HG02642 (cell line): ENCODE measurements at regions not wholly inside any gene's neighbourhood (a gene's known extent, or its start where the extent isn't known, plus 50 kb on each side); places are given as distances from the start of the nearest gene placed in this dataset.

ENCODE experiments used
- ATAC-seq: cut with Tn5 transposase; IDR thresholded peaks from one replicate; pipeline ENCODE4 v1.9.1; 2021; ENCODE audit warnings: mild to moderate bottlenecking; ENCODE audit not compliant: unreplicated experiment, poor library complexity

- ATAC-seq = peak; percentile 70
These were observed 190.6 kb upstream of the RBPJ start for GRCh38 chr4:26130173-26130572.

GRCh38 chr4:26130841-26131432 is 189.9 kb upstream of the RBPJ start:
- ATAC-seq = no peak

DNA sequence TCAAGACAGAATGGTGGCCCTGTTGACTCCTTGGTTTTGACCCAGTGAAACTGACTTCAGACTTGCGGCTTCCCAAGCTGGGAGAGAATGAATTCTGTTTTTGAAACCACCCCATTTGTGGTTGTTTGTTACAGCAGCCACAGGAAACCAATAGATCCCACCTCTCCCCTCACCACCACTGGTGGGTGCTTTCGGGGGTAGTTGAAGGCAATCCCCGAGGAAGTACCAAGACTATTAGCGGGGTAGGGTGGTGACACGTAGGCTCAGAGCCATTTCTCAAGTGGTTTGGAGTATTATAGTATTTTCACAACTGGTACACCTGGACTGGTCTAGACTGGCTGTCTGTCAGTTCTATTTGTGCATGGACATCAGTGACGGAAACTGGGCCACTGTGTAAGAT is 189.1 kb upstream of the RBPJ start:
- ATAC-seq = peak; percentile 50

DNA sequence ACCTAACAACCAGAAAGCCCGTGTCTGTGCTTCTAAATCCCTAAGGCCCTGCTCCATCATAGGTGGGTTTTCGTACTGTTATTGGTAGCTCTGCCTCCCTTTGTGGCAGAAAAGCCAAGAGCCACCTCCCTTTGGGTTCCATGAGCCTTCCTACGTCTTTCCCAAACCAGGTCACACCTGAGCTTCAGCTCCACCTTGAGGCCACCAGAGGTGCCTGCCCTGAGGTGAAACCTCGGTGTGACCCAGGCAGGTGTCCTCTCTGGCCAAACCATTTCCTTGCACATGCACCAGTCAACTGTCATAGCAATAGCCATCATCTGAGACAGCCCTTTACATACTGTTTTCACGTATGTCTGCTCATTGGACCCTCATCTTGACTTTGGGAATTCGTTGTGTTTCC is 188.0 kb upstream of the RBPJ start:
- ATAC-seq = no peak

DNA sequence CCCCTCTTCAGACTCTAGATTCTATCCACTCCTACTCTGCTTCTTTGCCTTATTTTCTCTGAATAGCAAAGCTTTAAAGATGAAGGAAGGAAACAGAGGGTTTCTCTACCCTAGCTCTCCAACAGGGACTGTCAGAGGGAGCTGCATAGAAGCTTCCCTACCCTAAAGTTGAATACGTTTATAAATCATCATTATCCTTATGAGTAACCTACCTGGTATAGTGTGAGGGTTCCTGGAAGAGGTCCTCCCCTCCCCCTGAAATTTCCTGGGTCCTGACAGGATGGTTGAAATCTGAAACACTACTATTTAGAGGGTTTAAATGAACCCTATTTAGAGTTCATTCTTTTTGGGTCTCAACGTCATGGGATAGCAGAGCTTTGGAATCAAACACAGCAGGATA is 187.0 kb upstream of the RBPJ start:
- ATAC-seq = no peak

DNA sequence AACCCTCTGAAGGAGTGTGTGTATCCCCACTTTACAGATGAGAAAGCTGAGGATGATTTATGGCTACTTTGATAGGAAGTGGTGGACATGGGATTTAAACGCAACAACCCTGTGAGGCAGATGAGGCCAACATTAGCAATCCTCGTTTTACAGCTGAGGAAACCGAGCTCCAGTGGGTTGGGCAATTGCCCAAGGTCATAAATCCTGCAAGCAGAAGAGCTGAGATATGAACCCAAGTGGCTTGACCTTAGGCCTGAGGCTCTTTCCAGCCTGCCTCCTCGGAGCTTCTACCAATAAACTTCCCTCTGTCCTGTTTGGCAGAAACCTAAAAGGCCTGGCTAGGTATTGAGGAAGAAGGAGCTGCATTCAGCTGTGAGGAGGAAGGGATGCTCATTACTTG is 185.5 kb upstream of the RBPJ start:
- no peak for ATAC-seq

GRCh38 chr4:26136615-26137014 is 184.2 kb upstream of the RBPJ start:
- ATAC-seq = no peak

GRCh38 chr4:26137288-26137687 is 183.5 kb upstream of the RBPJ start:
- no peak for ATAC-seq

DNA sequence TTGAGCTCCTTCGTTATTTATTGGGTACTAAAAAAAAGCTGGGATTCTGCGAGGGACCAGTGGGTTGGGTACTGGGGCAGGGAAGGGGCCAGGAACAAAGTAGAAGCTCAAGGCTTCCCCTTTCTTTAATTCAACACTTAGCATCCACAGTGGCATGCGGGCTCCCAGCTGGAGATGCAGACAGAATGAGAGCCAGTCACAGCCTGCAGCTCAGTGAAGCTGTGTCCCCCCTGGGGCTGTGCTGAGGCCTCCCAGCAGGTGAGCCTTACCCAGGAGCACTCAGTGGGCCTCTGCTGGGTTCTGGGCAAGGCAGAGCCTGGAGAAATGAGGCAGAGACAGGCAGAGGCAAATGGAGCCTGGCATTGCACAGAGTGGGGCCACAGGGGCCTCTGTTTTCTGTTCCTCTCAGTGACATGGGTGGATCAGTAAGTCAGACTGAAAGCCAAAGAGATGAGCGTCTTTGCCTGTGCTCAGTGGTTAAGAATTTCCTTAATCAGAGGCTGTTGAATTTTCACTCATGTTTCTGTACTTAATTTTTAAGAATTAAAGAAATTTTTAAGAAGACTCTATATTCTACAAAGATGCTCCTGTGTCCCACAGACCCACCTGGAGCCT is 181.4 kb upstream of the RBPJ start:
- no peak for ATAC-seq

DNA sequence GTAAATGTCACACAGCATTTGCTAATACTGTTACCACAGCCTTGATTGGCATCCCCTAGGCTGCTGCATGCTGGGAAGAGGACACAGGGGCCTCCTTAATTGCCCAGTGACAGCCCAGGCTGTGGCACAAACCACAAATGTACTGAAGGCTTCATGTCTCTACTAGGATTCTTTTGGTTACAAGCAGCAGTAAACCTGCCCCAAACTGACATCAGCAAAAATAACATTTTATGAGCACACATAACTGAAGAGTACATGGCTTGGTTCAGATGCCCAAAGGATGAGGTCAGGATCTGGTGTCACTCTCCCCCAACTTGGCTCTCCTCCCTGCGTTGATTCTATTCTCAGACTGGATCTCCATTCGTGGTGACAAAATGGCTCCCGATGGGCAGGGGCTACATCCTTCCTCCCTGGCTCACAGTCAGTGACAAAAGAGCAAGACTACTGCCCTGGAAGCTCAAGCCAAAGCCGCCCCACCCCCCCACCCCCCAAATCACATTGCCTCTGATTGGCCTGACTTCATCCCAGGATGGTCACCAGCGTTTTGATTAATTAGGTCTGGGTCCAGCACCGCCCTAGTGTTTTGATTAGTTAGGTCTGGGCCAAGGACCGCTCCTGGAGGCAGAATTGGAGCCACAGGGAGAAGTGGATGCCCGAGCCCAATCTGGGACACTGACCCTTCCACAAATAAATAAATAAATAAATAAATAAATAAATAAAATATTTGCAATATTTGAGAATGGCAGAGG is 180.5 kb upstream of the RBPJ start:
- ATAC-seq = no peak

DNA sequence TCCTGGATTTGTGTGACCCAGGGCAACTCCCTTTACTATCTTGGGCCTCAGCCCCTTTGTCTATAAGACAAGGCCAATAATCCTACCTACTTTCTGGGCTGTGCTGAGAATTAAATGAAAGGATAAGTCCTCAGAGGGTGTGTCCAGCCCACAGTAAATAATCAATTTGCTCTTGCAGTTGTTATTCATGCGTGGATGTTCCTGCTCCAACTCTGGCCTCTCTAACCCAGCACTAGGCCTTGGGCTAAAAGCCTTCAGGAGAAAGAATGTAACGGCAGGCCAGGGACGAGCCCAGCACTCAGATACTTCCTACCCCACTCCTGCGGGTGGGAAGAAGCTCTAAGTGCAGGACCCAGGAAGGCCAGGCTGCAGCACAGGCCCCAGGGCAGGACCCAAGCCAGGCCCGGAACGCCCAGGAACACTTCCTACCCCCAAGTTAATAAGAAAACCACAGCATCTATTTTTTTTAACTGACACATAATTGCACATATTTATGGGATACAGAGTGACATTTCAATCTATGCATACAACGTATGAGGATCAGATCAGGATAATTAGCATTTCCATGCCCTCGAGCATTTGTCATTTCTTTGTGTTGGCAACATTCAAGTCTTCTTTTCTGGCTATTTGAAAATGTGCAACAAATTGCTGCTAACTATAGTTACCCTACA is 179.6 kb upstream of the RBPJ start:
- no peak for ATAC-seq

DNA sequence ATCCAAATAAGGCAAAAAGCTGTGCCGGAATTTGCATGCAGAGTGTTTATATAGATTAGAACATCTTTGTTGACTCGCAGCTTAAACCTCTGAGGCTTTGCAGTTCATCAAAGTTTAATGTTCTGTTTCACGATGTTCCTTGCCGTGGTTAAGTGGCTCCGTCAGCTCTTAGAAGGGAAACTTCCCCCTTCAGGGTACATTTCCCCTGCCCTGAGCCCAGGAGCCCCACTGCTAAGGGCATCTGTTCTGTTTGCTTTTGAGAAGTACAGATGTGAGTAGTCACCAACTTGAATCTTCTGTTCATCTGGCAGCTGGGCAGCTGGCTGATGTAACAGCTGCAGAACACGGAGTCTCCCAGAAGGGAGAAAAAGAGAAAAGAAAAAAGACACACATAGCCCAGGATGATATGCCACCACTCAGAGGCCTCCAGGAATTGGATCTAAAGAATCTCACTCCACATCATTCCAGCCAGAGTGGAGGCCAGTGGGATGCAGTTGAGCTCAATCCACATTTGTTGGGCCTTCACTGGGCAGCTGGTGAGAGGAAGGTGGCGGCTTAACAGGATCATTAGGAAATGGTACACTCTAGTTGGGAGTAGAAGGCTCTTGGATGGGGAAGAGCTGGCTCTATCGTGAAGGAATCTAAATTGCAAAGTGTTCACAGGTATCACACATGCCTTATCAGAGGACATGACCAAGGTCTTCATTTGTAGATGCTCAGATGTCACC is 178.7 kb upstream of the RBPJ start:
- peak; percentile 56 for ATAC-seq

GRCh38 chr4:26144526-26145155 is 176.2 kb upstream of the RBPJ start:
- no peak for ATAC-seq

- ATAC-seq = no peak
These were observed 175.6 kb upstream of the RBPJ start for GRCh38 chr4:26145212-26145611.

- ATAC-seq = no peak
These were observed 171.9 kb upstream of the RBPJ start for GRCh38 chr4:26148927-26149326.

DNA sequence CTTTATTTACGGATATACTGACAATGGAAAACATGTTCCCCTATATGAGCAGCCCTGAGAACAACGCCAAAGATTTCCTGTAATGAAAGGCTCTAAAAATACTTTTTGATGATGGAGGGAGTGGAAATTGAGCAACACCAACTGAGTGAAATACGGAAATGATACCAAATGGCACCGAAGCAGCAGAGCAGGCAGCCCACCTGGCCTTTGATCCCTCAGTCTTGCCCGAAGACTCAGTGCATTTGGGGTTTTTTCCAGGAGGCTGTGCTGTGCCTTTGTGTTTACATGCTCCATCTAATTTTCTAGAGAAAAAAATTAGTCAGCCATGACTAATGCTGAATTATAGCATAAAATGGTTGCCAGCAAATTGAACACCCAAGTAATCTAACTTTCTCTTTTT is 169.9 kb upstream of the RBPJ start:
- no peak for ATAC-seq

- ATAC-seq = no peak
These were observed 169.2 kb upstream of the RBPJ start for GRCh38 chr4:26151615-26152014.

DNA sequence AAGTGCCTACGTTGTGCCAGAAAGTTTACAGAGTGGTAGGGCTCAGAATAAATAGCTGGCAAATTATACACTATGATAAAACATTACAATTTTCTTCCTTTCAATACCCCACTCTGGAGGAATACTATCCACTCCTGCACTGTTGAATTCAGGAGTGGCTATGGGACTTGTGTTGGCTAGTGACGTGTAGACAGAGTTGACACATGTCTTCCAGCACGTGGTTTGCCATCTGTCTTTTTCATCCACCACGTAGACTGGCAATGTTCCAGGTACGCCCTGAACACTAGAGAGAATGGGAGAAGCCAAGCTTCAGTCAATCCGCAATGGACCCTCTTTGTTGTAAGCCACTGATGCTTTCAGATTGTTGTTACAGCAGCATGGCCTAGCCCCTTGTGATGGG is 168.8 kb upstream of the RBPJ start:
- ATAC-seq = no peak

DNA sequence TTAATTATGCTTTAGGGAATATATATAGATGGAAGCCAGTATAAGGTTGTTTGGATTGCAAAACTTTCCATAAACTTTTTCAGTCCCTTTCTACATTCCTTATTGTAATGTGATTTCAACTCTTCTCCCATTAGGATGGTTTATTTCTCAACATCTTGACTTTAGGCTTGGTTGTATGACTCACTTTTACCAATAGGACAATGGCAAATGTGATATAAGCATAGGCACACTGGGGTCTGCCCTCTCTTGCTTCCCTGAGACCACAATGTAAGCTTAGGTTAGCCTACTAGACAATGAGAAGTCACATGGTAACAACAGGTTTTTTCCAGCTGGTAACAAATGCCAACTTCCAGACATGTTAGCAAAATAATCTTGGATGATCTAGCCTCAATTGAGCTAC is 163.3 kb upstream of the RBPJ start:
- ATAC-seq = no peak

GRCh38 chr4:26160591-26160990 is 160.2 kb upstream of the RBPJ start:
- ATAC-seq = no peak
